K562 (cell line): ENCODE measurements at regions not wholly inside any gene's neighbourhood (a gene's known extent, or its start where the extent isn't known, plus 50 kb on each side); places are given as distances from the start of the nearest gene placed in this dataset.

ENCODE experiments used
- ATAC-seq: fragments of 200-7000 bp; cut with Tn5 transposase; 3 replicates; pipeline ENCODE4 v1.9.1; 2020; ENCODE audit warnings: moderate library complexity
- BruUV-seq: library from RNA; stranded (reverse); fragments of 400-500 nt; replicated peaks from 2 replicates; lab custom pipeline; 2021; lab: Mats Ljungman, UMichigan
- CTCF ChIA-PET: fragments of 300-600 bp; formaldehyde crosslinking; extraction: SDS; loops from one replicate; lab custom pipeline; 2021; ENCODE audit warnings: low intra/inter-chr PET ratio; lab: Yijun Ruan, JAX
- POLR2A ChIA-PET: fragments of 300-600, 350-650 bp; sonication (Branson Sonifier 250); formaldehyde crosslinking; extraction: SDS; loops from one replicate; lab custom pipeline; 2021; ENCODE audit warnings: antibody characterized with exemption, inconsistent platforms; lab: Yijun Ruan, JAX
- DNase-seq, 4 experiments: peaks; one replicate each; pipeline versions ENCODE4 v3.0.0 to v3.0.0-alpha.2; 2011 to 2018; ENCODE audit warnings: low spot score in 3 of 4, mixed read lengths in 3 of 4; ENCODE audit errors: extremely low read depth in 1 of 4
- FAIRE-seq: peaks from 2 replicates; lab custom pipeline; 2011; peaks lifted over from hg19 to GRCh38; lab: Jason Lieb, UNC
- H2AFZ ChIP-seq: 2 replicates; pipeline ENCODE4 v1.6.0; 2011; ENCODE audit warnings: low read depth, low read length, control low read depth, inconsistent platforms
- H3K27ac ChIP-seq: fragments of 200-600 bp; 3 replicates; pipeline ENCODE4 v1.8.0; 2011; ENCODE audit warnings: low read depth, mild to moderate bottlenecking, control low read depth, inconsistent platforms, low read length, moderate library complexity, mixed read lengths; ENCODE audit errors: extremely low read depth
- H3K27me3 ChIP-seq, 2 experiments: fragments of 300-600 bp in 1 of 2; 2 replicates in 1 of 2; 3 replicates in 1 of 2; pipeline versions ENCODE4 v1.6.0 to v1.8.0; 2011; ENCODE audit warnings: inconsistent platforms in 2 of 2, low read length in 2 of 2, mild to moderate bottlenecking in 1 of 2, mixed read lengths in 1 of 2, moderate library complexity in 1 of 2; ENCODE audit not compliant: control insufficient read depth in 2 of 2, insufficient read depth in 2 of 2
- H3K36me3 ChIP-seq: fragments of 300-600 bp; 3 replicates; pipeline ENCODE4 v1.8.0; 2011; ENCODE audit warnings: mild to moderate bottlenecking, low read length, inconsistent platforms; ENCODE audit not compliant: control insufficient read depth, insufficient read depth
- H3K4me1 ChIP-seq, 2 experiments: fragments of 200-600 bp in 1 of 2; replicated peaks in 1 of 2; 2 replicates in 1 of 2; 3 replicates in 1 of 2; pipeline versions ENCODE4 v1.5.1 to v1.8.0; 2011; ENCODE audit warnings: inconsistent platforms in 2 of 2, low read length in 2 of 2, mild to moderate bottlenecking in 1 of 2, mixed read lengths in 1 of 2, moderate library complexity in 1 of 2; ENCODE audit not compliant: control insufficient read depth in 2 of 2, insufficient read depth in 2 of 2
- H3K4me2 ChIP-seq: 2 replicates; pipeline ENCODE4 v1.6.1; 2011; ENCODE audit warnings: low read length, control low read depth, inconsistent platforms, mixed read lengths; ENCODE audit not compliant: insufficient read depth
- H3K4me3 ChIP-seq: fragments of 200-600 bp; sonication (generic), shearing (Covaris generic); 2 replicates; pipeline ENCODE4 v1.5.1; 2016; ENCODE audit warnings: control low read depth, inconsistent platforms
- H3K79me2 ChIP-seq: fragments of 200-600 bp; 3 replicates; pipeline ENCODE4 v1.8.0; 2011; ENCODE audit warnings: low read length, inconsistent platforms; ENCODE audit not compliant: control insufficient read depth, insufficient read depth
- H3K9ac ChIP-seq, 2 experiments: 2 replicates each; pipeline versions ENCODE4 v1.6.0 to v1.6.1; 2011; ENCODE audit warnings: low read depth in 2 of 2, low read length in 2 of 2, control low read depth in 1 of 2, inconsistent platforms in 1 of 2, mild to moderate bottlenecking in 1 of 2, mixed read lengths in 1 of 2; ENCODE audit not compliant: insufficient read depth in 1 of 2
- H3K9me1 ChIP-seq: one replicate; pipeline ENCODE4 v1.6.0; 2011; ENCODE audit warnings: inconsistent platforms, mild to moderate bottlenecking, low read length, moderate library complexity; ENCODE audit not compliant: control insufficient read depth, insufficient read depth
- H3K9me3 ChIP-seq: replicated peaks from 2 replicates; pipeline ENCODE4 v1.5.1; 2011; ENCODE audit warnings: low read depth, low read length, inconsistent platforms; ENCODE audit not compliant: control insufficient read depth, insufficient read depth
- H4K20me1 ChIP-seq: replicated peaks from 2 replicates; pipeline ENCODE4 v1.6.1; 2011; ENCODE audit warnings: low read length, inconsistent platforms, mixed read lengths; ENCODE audit not compliant: control insufficient read depth, insufficient read depth
- BRD9 ChIP-seq: fragments of 450-650 bp; IDR thresholded peaks from 2 replicates; pipeline ENCODE4 v1.6.1; 2018; ENCODE audit warnings: low read depth; ENCODE audit not compliant: partially characterized antibody
- CBX5 ChIP-seq: IDR thresholded peaks from 2 replicates; pipeline ENCODE4 v1.6.1; 2014; ENCODE audit warnings: low read depth, borderline replicate concordance
- ETV5 ChIP-seq: sonication (generic); formaldehyde crosslinking; IDR thresholded peaks from 2 replicates; pipeline ENCODE4 v1.4.0; 2020; ENCODE audit warnings: low read depth, mild to moderate bottlenecking, missing genetic modification reagents
- GATA2 ChIP-seq: sonication (generic); formaldehyde crosslinking; IDR thresholded peaks from 2 replicates; pipeline ENCODE4 v1.4.0; 2020; ENCODE audit warnings: mild to moderate bottlenecking, missing genetic modification reagents
- NR3C1 ChIP-seq: sonication (generic); formaldehyde crosslinking; IDR thresholded peaks from 2 replicates; pipeline ENCODE4 v1.8.1; 2022; ENCODE audit warnings: missing genetic modification reagents
- PKNOX1 ChIP-seq: fragments of 450-650 bp; IDR thresholded peaks from 2 replicates; pipeline ENCODE4 v1.6.1; 2016
- SREBF2 ChIP-seq: sonication (generic); formaldehyde crosslinking; IDR thresholded peaks from 2 replicates; pipeline ENCODE4 v1.4.0; 2020; ENCODE audit warnings: mild to moderate bottlenecking, missing genetic modification reagents
- SUPT5H ChIP-seq: fragments of 450-650 bp; IDR thresholded peaks from 2 replicates; pipeline ENCODE4 v1.6.1; 2016
- TCFL5 ChIP-seq: fragments of 250-450 bp; sonication (Bioruptor Pico); conservative IDR thresholded peaks from 2 replicates; pipeline ENCODE4 v1.6.1; 2021; ENCODE audit warnings: mild to moderate bottlenecking, moderate library complexity, matching md5 sums
- ZFPM2 ChIP-seq: fragments of 250-450 bp; sonication (Bioruptor Pico); IDR thresholded peaks from 2 replicates; pipeline ENCODE4 v1.5.1; 2022; ENCODE audit warnings: mild to moderate bottlenecking
- ZFX ChIP-seq: sonication (generic); formaldehyde crosslinking; IDR thresholded peaks from 2 replicates; pipeline ENCODE4 v1.8.0; 2022; ENCODE audit warnings: mild to moderate bottlenecking, missing genetic modification reagents, moderate library complexity
- ZKSCAN1 ChIP-seq: fragments of 150-350 bp; IDR thresholded peaks from 2 replicates; pipeline ENCODE4 v1.6.1; 2016; ENCODE audit warnings: low read depth, low read length
- ZNF165 ChIP-seq: fragments of 250-450 bp; sonication (Bioruptor Pico); IDR thresholded peaks from 2 replicates; pipeline ENCODE4 v1.4.0; 2020; ENCODE audit warnings: borderline replicate concordance
- ZNF232 ChIP-seq: sonication (generic); formaldehyde crosslinking; IDR thresholded peaks from 2 replicates; pipeline ENCODE4 v1.8.0; 2022; ENCODE audit warnings: mild to moderate bottlenecking, missing genetic modification reagents
- ZNF696 ChIP-seq: fragments of 250-450 bp; sonication (Bioruptor Pico); conservative IDR thresholded peaks from 2 replicates; pipeline ENCODE4 v1.4.0; 2020; ENCODE audit warnings: mild to moderate bottlenecking, moderate library complexity
- in situ Hi-C: fragments of 300-500 bp; cut with MboI; formaldehyde crosslinking; loops from 4 replicates; pipeline ENCODE4 v1.15.0; 2018; ENCODE audit warnings: inconsistent platforms, mixed read lengths
- intact Hi-C: fragments of 100-400 bp; cut with micrococcal nuclease; formaldehyde crosslinking; loops from 2 replicates; pipeline ENCODE4 v1.14.2; 2022
- TF ChIP-seq, protein P1 (sequence below): fragments of 450-650 bp; conservative IDR thresholded peaks from 2 replicates; pipeline ENCODE4 v1.6.1; 2016; ENCODE audit warnings: missing genetic modification characterization, low read depth, mild to moderate bottlenecking, control low read depth, missing compliant biosample characterization

- no peak for TF ChIP-seq TCFL5 (CRISPR knock-in tag)
- TF ChIP-seq ETV5 (CRISPR knock-in tag), result no peak
- no peak for TF ChIP-seq SREBF2 (CRISPR knock-in tag)
- TF ChIP-seq ZNF696 (CRISPR knock-in tag), result no peak
- no peak for TF ChIP-seq GATA2 (CRISPR knock-in tag)
- TF ChIP-seq BRD9, result no peak
- TF ChIP-seq, all 486 proteins: peak for 0
Observed at GRCh38 chr18:40347261-40347660, 1607.8 kb upstream of the PIK3C3 start (continued).

GRCh38 chr18:40346146-40346545, 1608.9 kb upstream of the PIK3C3 start:
- H3K4me2 ChIP-seq, result no peak overlapping the region
- intact Hi-C loops, result no loop called here
- H3K79me2 ChIP-seq, result no peaks in the 10 kb centered on the region
- no TSS peak for BruUV-seq
- H3K4me1 ChIP-seq, result no peaks in the 10 kb centered on the region
- CTCF ChIA-PET, result no interaction called here
- TF ChIP-seq ZFPM2 (CRISPR knock-in tag) (no peak), CBX5 (no peak), ZNF165 (CRISPR knock-in tag) (no peak), PKNOX1 (no peak), ZNF232 (CRISPR knock-in tag) (no peak), NR3C1 (no peak), SREBF2 (CRISPR knock-in tag) (no peak), ZKSCAN1 (no peak), ZFX (CRISPR knock-in tag) (no peak), SUPT5H (no peak)
- TF ChIP-seq, protein P1, sequence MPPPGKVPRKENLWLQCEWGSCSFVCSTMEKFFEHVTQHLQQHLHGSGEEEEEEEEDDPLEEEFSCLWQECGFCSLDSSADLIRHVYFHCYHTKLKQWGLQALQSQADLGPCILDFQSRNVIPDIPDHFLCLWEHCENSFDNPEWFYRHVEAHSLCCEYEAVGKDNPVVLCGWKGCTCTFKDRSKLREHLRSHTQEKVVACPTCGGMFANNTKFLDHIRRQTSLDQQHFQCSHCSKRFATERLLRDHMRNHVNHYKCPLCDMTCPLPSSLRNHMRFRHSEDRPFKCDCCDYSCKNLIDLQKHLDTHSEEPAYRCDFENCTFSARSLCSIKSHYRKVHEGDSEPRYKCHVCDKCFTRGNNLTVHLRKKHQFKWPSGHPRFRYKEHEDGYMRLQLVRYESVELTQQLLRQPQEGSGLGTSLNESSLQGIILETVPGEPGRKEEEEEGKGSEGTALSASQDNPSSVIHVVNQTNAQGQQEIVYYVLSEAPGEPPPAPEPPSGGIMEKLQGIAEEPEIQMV (tag), result no peak
- no peak overlapping the region for H3K9ac ChIP-seq
- H3K36me3 ChIP-seq, result no peaks in the 10 kb centered on the region
- H2AFZ ChIP-seq, result no peak overlapping the region
- FAIRE-seq, result no peak
- in situ Hi-C loops, result loop anchor here (10.0 kb wide), 1 partner anchor 1221 kb away; no protein-coding TSS in a partner anchor
- POLR2A ChIA-PET, result no interaction called here
- no peak for DNase-seq
- ATAC-seq, result no peak
- no peak overlapping the region for H3K27ac ChIP-seq
- H3K27me3 ChIP-seq, result no peaks in the 10 kb centered on the region
- no peaks in the 10 kb centered on the region for H3K9me3 ChIP-seq
- H4K20me1 ChIP-seq, result no peaks in the 10 kb centered on the region
- H3K4me3 ChIP-seq, result no peak overlapping the region
- H3K9me1 ChIP-seq, result no peaks in the 10 kb centered on the region
